ENCODE measurements at regions not wholly inside any gene's neighbourhood (a gene's known extent, or its start where the extent isn't known, plus 50 kb on each side); places are given as distances from the start of the nearest gene placed in this dataset.

- no peak for TF ChIP-seq CTCF (IDR thresholded peaks at IDR 0.05; ENCODE audit: low read depth, low read length, missing control alignments)
- no peak for DNase-seq (ENCODE audit: low read depth)
- no peak overlapping the region for H3K4me3 ChIP-seq (ENCODE audit: low read depth, low read length)
These were observed 150.0 kb upstream of the COL3A1 start for GRCh38 chr2:188824125-188824524.

GRCh38 chr2:188833331-188833730 lies 140.8 kb upstream of the COL3A1 start:
- H3K4me3 ChIP-seq (ENCODE audit: low read depth, low read length), result no peak overlapping the region
- no peak for DNase-seq (ENCODE audit: low read depth)
- no peak for TF ChIP-seq CTCF (IDR thresholded peaks at IDR 0.05; ENCODE audit: low read depth, low read length, missing control alignments)

GRCh38 chr2:188833799-188834198 lies 140.4 kb upstream of the COL3A1 start:
- no peak overlapping the region for H3K4me3 ChIP-seq (ENCODE audit: low read depth, low read length)
- TF ChIP-seq CTCF (IDR thresholded peaks at IDR 0.05; ENCODE audit: low read depth, low read length, missing control alignments), result no peak
- DNase-seq (ENCODE audit: low read depth), result no peak

GRCh38 chr2:188835006-188835405 lies 139.2 kb upstream of the COL3A1 start:
- H3K4me3 ChIP-seq (ENCODE audit: low read depth, low read length), result no peak overlapping the region
- DNase-seq (ENCODE audit: low read depth), result no peak
- no peak for TF ChIP-seq CTCF (IDR thresholded peaks at IDR 0.05; ENCODE audit: low read depth, low read length, missing control alignments)

GRCh38 chr2:188835821-188836220 lies 138.4 kb upstream of the COL3A1 start:
- no peak for TF ChIP-seq CTCF (IDR thresholded peaks at IDR 0.05; ENCODE audit: low read depth, low read length, missing control alignments)
- no peak overlapping the region for H3K4me3 ChIP-seq (ENCODE audit: low read depth, low read length)
- no peak for DNase-seq (ENCODE audit: low read depth)

- DNase-seq (ENCODE audit: low read depth), result no peak
- H3K4me3 ChIP-seq (ENCODE audit: low read depth, low read length), result no peak overlapping the region
These were observed 128.5 kb upstream of the COL3A1 start for GRCh38 chr2:188845692-188846091.

More at GRCh38 chr2:188845692-188846091, 128.5 kb upstream of the COL3A1 start:
- no peak for TF ChIP-seq CTCF (IDR thresholded peaks at IDR 0.05; ENCODE audit: low read depth, low read length, missing control alignments)

All from GM12864 (cell line).